NCI-H345 treated with DMSO at 0.1 percent for 48 hours (cell line): ENCODE measurements at regions not wholly inside any gene's neighbourhood (a gene's known extent, or its start where the extent isn't known, plus 50 kb on each side); places are given as distances from the start of the nearest gene placed in this dataset.
"Not testable (repeated sequence)": the region's sequence is repeated elsewhere in the genome, so short reads cannot be mapped to it uniquely, and the experiment has no call there.

Experiments used
- DNase-seq: peaks from one replicate; lab custom pipeline; 2025; ENCODE audit not compliant: unreplicated experiment; lab: John Stamatoyannopoulos, UW

GRCh38 chr12:97977870-97978405 lies 515.3 kb downstream of the RMST start:
- no peak for DNase-seq

- DNase-seq, result no peak
Observed at GRCh38 chr12:97982684-97983083, 520.1 kb downstream of the RMST start.

GRCh38 chr12:97983796-97984195 lies 521.2 kb downstream of the RMST start:
- no peak for DNase-seq

GRCh38 chr12:97984436-97984835 lies 521.8 kb downstream of the RMST start:
- no peak for DNase-seq

- DNase-seq, result no peak
Observed at GRCh38 chr12:97984974-97985580, 522.5 kb downstream of the RMST start.

- no peak for DNase-seq
Observed at GRCh38 chr12:97985834-97986233, 523.2 kb downstream of the RMST start.

- DNase-seq, result not testable (repeated sequence)
Observed at GRCh38 chr12:97988588-97988987, 526.0 kb downstream of the RMST start.

- no peak for DNase-seq
Observed at GRCh38 chr12:97989366-97989940, 525.9 kb upstream of the TMPO start.

- no peak for DNase-seq
Observed at GRCh38 chr12:97994746-97995484, 520.5 kb upstream of the TMPO start.

GRCh38 chr12:97995559-97995958 lies 519.8 kb upstream of the TMPO start:
- DNase-seq, result no peak

- DNase-seq, result no peak
Observed at GRCh38 chr12:98001430-98001829, 514.0 kb upstream of the TMPO start.

- DNase-seq, result peak; percentile 22
Observed at GRCh38 chr12:98002887-98003493, 512.4 kb upstream of the TMPO start.

GRCh38 chr12:98007963-98008362 lies 507.4 kb upstream of the TMPO start:
- no peak for DNase-seq

GRCh38 chr12:98013560-98013959 lies 501.8 kb upstream of the TMPO start:
- no peak for DNase-seq

- no peak for DNase-seq
Observed at GRCh38 chr12:98018836-98019235, 496.6 kb upstream of the TMPO start.

- no peak for DNase-seq
Observed at GRCh38 chr12:98020376-98020775, 495.0 kb upstream of the TMPO start.

GRCh38 chr12:98022961-98023360 lies 492.4 kb upstream of the TMPO start:
- DNase-seq, result no peak

- DNase-seq, result no peak
Observed at GRCh38 chr12:98037401-98038140, 477.8 kb upstream of the TMPO start.

- no peak for DNase-seq
Observed at GRCh38 chr12:98042668-98043067, 472.7 kb upstream of the TMPO start.

- DNase-seq, result no peak
Observed at GRCh38 chr12:98045395-98045794, 470.0 kb upstream of the TMPO start.

GRCh38 chr12:98048326-98048725 lies 467.1 kb upstream of the TMPO start:
- no peak for DNase-seq
